ENCODE measurements at regions not wholly inside any gene's neighbourhood (a gene's known extent, or its start where the extent isn't known, plus 50 kb on each side); places are given as distances from the start of the nearest gene placed in this dataset.

- Histone ChIP-seq H3K9me3 (no peaks in the 10 kb centered on the region), H3K27ac (peak overlapping the region; percentile 57 to 64), H3K36me3 (no peaks in the 10 kb centered on the region), H3K4me3 (peak overlapping the region; percentile 3 to 18), H3K4me1 (peaks cover 0 to 27% (median 4%) of the 10 kb centered on the region in 4 donors), H3K27me3 (no peaks in the 10 kb centered on the region)
- intact Hi-C loops (cut with DNase I; ENCODE audit: low total_unique reads): loop anchor here (5.0 kb wide), 1 partner anchor 685 kb away; the partner anchor contains the start of gene IBTK
- no peak for DNase-seq
- TF ChIP-seq CTCF (IDR thresholded peaks at IDR 0.05): no peak
Observed at GRCh38 chr6:81562169-81562568, 190.3 kb downstream of the TENT5A start.

- peak overlapping the region; percentile 57 to 64 for H3K27ac ChIP-seq
- H3K4me3 ChIP-seq: peak overlapping the region; percentile 3 to 18
- DNase-seq: no peak
- TF ChIP-seq CTCF (IDR thresholded peaks at IDR 0.05): no peak
- intact Hi-C loops (cut with DNase I; ENCODE audit: low total_unique reads): loop anchor here (5.0 kb wide), 1 partner anchor 686 kb away; the partner anchor contains the start of gene IBTK
- peaks cover 0 to 28% (median 4%) of the 10 kb centered on the region in 4 donors for H3K4me1 ChIP-seq
- H3K27me3 ChIP-seq: no peaks in the 10 kb centered on the region
- H3K36me3 ChIP-seq: no peaks in the 10 kb centered on the region
- H3K9me3 ChIP-seq: no peaks in the 10 kb centered on the region
Observed at GRCh38 chr6:81561731-81562130, 190.8 kb downstream of the TENT5A start.

- no peak for TF ChIP-seq CTCF (IDR thresholded peaks at IDR 0.05)
- Histone ChIP-seq H3K27ac (peak overlapping the region; percentile 57 to 64), H3K9me3 (no peaks in the 10 kb centered on the region), H3K4me1 (peaks cover 0 to 34% (median 5%) of the 10 kb centered on the region in 4 donors), H3K36me3 (no peaks in the 10 kb centered on the region), H3K27me3 (no peaks in the 10 kb centered on the region), H3K4me3 (peak overlapping the region in 1 of 2 donors; percentile 18)
- intact Hi-C loops (cut with DNase I; ENCODE audit: low total_unique reads): loop anchor here (5.0 kb wide), 1 partner anchor 686 kb away; the partner anchor contains the start of gene IBTK
- DNase-seq: no peak
Observed at GRCh38 chr6:81561071-81561564, 191.4 kb downstream of the TENT5A start.

GRCh38 chr6:81557811-81558210, 194.7 kb downstream of the TENT5A start:
- Histone ChIP-seq H3K36me3 (no peaks in the 10 kb centered on the region), H3K27ac (no peak overlapping the region), H3K9me3 (no peaks in the 10 kb centered on the region), H3K4me3 (no peak overlapping the region), H3K27me3 (no peaks in the 10 kb centered on the region), H3K4me1 (peaks cover 0 to 43% (median 7%) of the 10 kb centered on the region in 4 donors)
- intact Hi-C loops (cut with DNase I; ENCODE audit: low total_unique reads): no loop called here
- no peak for DNase-seq
- TF ChIP-seq CTCF (IDR thresholded peaks at IDR 0.05): no peak

GRCh38 chr6:81556551-81556950, 195.9 kb downstream of the TENT5A start:
- Histone ChIP-seq H3K9me3 (no peaks in the 10 kb centered on the region), H3K4me3 (no peak overlapping the region), H3K4me1 (peaks cover 0 to 38% (median 7%) of the 10 kb centered on the region in 4 donors), H3K27ac (peak overlapping the region; percentile 18 to 37), H3K27me3 (no peaks in the 10 kb centered on the region), H3K36me3 (no peaks in the 10 kb centered on the region)
- intact Hi-C loops (cut with DNase I; ENCODE audit: low total_unique reads): no loop called here
- no peak for TF ChIP-seq CTCF (IDR thresholded peaks at IDR 0.05)
- DNase-seq: no peak
